Brain microvascular endothelial cell (primary cell): ENCODE measurements at regions not wholly inside any gene's neighbourhood (a gene's known extent, or its start where the extent isn't known, plus 50 kb on each side); places are given as distances from the start of the nearest gene placed in this dataset.
"Not testable (repeated sequence)": the region's sequence is repeated elsewhere in the genome, so short reads cannot be mapped to it uniquely, and the experiment has no call there.

Experiments
- DNase-seq: peaks from one replicate; pipeline ENCODE4 v3.0.0-alpha.2; 2020
- H3K27ac ChIP-seq: fragments of 250-450 bp; sonication (Bioruptor Pico); 2 replicates; pipeline ENCODE4 v1.5.1; 2020; ENCODE audit warnings: mild to moderate bottlenecking, moderate library complexity
- H3K27me3 ChIP-seq: fragments of 250-450 bp; sonication (Bioruptor Pico); replicated peaks from 2 replicates; pipeline ENCODE4 v1.5.1; 2020; ENCODE audit warnings: mild to moderate bottlenecking
- H3K36me3 ChIP-seq: fragments of 250-450 bp; sonication (Bioruptor Pico); replicated peaks from 2 replicates; pipeline ENCODE4 v1.5.1; 2020; ENCODE audit warnings: mild to moderate bottlenecking
- H3K4me3 ChIP-seq: 2 replicates; pipeline ENCODE4 v1.5.1; 2011; ENCODE audit warnings: low read depth, mild to moderate bottlenecking, control low read depth, low read length, moderate library complexity
- CTCF ChIP-seq: IDR thresholded peaks from 2 replicates; pipeline ENCODE4 v1.5.1; 2011; ENCODE audit warnings: low read depth, mild to moderate bottlenecking, moderate library complexity, low read length, control low read depth, inconsistent platforms; ENCODE audit errors: missing control alignments
- in situ Hi-C: cut with HindIII; loops from 2 replicates; pipeline ENCODE4 v1.10.0; 2017; ENCODE audit warnings: low sequenced_read_pairs, low pct_ligation_motif_present

GRCh38 chr1:81186261-81186660, 614.5 kb upstream of the ADGRL2 start:
- H3K27ac ChIP-seq: no peak overlapping the region
- no peaks in the 10 kb centered on the region for H3K36me3 ChIP-seq
- no peak for DNase-seq
- H3K27me3 ChIP-seq: no peaks in the 10 kb centered on the region
- no peak for TF ChIP-seq CTCF
- in situ Hi-C loops: no loop called here
- H3K4me3 ChIP-seq: no peak overlapping the region

GRCh38 chr1:81183553-81183952, 617.2 kb upstream of the ADGRL2 start:
- in situ Hi-C loops: no loop called here
- Histone ChIP-seq H3K27ac (no peak overlapping the region), H3K27me3 (no peaks in the 10 kb centered on the region), H3K4me3 (no peak overlapping the region), H3K36me3 (no peaks in the 10 kb centered on the region)
- DNase-seq: no peak
- no peak for TF ChIP-seq CTCF

GRCh38 chr1:81183051-81183450, 617.7 kb upstream of the ADGRL2 start:
- Histone ChIP-seq H3K36me3 (no peaks in the 10 kb centered on the region), H3K4me3 (no peak overlapping the region), H3K27ac (no peak overlapping the region), H3K27me3 (no peaks in the 10 kb centered on the region)
- DNase-seq: no peak
- in situ Hi-C loops: no loop called here
- TF ChIP-seq CTCF: no peak

- in situ Hi-C loops: no loop called here
- Histone ChIP-seq H3K27me3 (no peaks in the 10 kb centered on the region), H3K27ac (no peak overlapping the region), H3K36me3 (no peaks in the 10 kb centered on the region), H3K4me3 (no peak overlapping the region)
- no peak for TF ChIP-seq CTCF
- DNase-seq: peak; percentile 93
These were observed 621.5 kb upstream of the ADGRL2 start for GRCh38 chr1:81179242-81179641.

GRCh38 chr1:81178431-81179093, 622.2 kb upstream of the ADGRL2 start:
- DNase-seq, H3K27me3 ChIP-seq, in situ Hi-C loops, H3K36me3 ChIP-seq, H3K4me3 ChIP-seq, H3K27ac ChIP-seq: not testable (repeated sequence)

- peak; percentile 30 for DNase-seq
- no peak overlapping the region for H3K27ac ChIP-seq
- H3K4me3 ChIP-seq: no peak overlapping the region
- H3K27me3 ChIP-seq: no peaks in the 10 kb centered on the region
- no peak for TF ChIP-seq CTCF
- no peaks in the 10 kb centered on the region for H3K36me3 ChIP-seq
- in situ Hi-C loops: no loop called here
These were observed 625.8 kb upstream of the ADGRL2 start for GRCh38 chr1:81174811-81175476.
